HG02571 (cell line): ENCODE measurements at regions not wholly inside any gene's neighbourhood (a gene's known extent, or its start where the extent isn't known, plus 50 kb on each side); places are given as distances from the start of the nearest gene placed in this dataset.

ENCODE experiments used
- ATAC-seq: cut with Tn5 transposase; IDR thresholded peaks from one replicate; pipeline ENCODE4 v1.9.1; 2021; ENCODE audit warnings: mild to moderate bottlenecking, moderate library complexity; ENCODE audit not compliant: unreplicated experiment

DNA sequence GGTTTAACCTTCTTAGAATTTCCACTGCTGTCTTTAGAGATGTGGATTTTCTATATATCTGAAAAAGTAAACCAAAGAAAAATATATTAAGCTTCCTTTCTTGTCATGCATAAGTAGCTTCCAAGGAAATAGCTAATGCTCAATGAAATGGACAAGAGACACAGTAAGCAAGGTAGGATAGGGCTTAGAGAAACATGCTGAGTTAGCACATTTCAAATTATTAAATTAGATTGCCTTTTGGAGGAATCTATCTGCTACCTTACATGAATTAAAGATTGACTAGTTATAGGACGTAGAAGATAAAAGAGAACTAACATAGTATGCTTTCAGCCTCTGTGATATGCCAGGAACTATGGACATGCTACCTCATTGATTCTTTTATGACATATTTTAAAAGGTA is 824.6 kb downstream of the TUSC7 start:
- ATAC-seq, result no peak

DNA sequence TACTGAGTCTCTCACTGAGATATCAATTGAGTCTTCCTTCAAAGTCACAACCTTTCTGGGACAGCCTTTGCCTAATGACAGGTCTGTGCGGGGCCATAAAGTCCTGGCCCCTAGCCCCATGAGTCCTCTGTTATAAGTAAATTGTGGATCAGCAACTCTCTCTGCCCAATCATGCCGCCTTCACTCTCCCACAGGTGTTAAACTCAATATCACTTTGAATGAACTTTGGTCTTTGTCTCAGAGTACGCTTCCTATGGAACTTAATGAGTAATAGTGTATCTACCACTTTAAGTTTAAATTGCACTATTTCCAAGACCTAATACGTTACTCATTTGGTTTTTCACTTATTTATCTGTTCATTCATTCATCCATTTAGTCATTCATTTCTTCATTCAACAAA is 826.4 kb downstream of the TUSC7 start:
- ATAC-seq, result no peak

DNA sequence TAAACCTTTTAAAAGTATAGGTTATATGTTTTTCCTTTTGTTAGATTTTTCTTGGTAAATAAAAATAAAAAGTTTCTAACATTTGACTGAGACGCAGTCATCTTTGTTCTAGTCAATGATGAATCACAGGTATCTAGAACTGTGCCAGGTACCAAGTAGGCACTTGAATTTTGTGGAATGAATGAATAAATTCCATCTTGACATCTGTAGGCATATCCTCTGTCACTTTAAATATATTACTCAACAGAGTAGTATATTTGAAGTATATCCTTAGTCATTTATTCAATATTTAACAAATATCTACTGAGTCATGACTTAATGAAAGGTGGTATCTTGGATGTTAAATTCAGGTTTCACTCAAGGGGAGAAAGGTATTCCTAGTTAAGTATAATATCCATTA is 828.4 kb downstream of the TUSC7 start:
- no peak for ATAC-seq

DNA sequence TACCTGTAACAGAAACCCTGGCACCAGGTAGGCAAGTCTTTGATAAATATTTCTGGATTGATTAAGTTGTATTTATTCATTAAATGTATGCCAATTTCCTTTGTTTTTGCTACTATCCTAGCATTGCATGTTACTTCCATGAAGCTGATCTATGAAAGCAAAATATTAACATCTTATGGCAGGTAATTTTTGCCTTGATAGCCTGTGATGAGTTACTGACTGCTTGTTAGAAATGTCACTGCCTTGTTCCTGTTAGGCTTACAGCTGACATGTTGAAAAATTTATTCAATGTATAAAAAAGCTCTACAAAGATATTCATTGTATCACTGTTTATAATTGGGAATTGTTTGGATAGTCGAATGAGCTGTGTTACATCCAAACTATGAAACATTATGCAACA is 830.1 kb downstream of the TUSC7 start:
- no peak for ATAC-seq

DNA sequence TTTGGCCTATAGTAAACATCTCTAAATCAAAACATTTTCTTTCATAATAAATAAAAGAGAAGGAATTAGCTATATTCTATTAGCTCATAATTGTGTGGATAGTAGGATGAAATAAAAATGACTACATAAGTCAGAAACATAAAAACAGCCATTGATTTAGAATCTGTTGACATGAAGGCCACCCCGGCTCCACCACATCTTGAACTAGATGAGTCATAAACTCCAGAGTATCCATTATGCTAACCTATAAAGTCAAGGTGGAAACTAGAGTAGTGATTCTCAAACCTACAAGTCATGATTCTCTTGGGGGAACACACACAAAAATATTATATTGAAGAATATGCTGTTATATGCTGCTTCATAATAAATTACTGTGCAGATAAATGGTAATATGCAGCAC is 831.0 kb downstream of the TUSC7 start:
- no peak for ATAC-seq

DNA sequence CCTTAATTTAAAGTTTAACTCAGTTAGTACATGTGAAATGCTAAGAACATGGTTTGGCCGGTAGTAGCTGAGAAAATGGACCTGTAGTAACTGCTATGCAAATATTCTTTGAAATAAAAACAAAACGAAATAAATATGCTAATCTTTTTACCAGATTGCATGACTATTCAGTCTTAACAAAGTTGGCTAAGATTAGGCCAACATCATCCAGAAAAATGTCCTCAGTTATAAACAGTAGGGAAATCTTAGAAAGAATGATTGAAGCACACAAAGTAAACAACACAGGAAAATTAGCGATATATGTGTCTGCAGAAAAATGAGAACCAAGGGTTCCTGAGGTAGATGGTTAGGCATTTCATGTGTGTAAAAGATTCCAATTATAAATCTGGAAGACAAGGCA is 832.1 kb downstream of the TUSC7 start:
- ATAC-seq, result no peak

DNA sequence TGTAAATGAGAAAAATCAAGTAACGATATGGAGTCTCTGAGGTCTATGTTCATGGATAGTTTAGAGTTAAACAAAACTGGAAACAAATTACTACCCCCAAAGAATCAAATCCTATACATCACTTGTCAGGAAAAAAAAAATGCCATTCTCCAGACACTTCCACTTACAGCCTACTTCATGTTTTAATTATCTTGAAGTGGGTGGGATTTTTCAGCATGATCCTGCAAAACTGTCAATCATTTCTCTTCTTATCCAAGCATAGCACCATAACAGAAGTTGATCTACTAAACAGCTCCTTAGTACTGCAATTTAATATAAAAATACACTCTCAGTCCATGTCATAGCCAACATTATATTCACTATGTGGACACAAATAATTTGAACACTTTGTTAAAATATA is 833.9 kb downstream of the TUSC7 start:
- no peak for ATAC-seq

DNA sequence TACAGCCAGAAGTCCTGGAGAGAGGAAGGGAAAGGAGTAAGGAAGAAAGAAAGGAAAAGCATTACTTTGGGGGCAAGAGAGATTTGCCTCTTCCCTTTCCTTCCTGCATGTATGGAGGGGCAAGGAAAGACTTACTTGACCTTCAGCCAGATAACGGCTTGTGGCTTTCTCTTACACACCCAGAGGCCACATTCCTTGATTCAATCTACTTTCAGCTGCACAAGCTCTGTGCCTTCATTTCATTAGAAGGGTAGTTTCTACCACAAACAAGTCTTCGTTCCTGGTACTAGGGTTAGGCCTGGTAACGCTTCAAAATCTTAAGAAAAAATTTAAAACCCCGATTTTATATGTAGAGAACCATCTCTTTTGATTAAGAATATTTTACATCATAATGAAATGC is 835.9 kb downstream of the TUSC7 start:
- ATAC-seq, result no peak

DNA sequence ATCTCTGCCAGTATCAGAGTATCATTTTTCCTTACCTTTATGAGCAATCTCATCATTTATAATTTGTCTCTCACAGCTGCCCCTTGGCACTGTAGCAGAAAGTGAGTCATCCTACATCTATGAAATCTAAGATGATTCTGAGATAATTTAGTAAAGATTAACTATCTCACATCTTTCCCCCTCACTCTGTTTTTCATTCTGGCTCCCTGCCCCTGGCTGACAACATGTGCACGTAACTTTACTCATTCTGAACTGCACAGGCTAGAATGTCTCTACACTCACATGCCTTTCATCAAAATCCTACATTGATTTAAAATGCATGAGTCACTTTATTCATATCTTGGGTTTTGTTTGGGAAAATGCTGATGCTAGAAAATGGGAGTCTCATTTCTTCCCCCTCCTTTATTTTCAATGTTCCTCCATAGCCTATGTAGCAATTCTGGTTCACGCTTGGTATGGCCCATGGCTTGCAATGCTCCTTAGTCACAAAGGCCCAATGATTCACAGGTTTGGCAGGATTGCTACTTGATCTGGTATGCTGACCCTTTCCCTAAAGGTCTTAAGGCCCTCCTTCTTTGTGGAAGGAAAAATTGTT is 838.5 kb downstream of the TUSC7 start:
- ATAC-seq, result no peak

DNA sequence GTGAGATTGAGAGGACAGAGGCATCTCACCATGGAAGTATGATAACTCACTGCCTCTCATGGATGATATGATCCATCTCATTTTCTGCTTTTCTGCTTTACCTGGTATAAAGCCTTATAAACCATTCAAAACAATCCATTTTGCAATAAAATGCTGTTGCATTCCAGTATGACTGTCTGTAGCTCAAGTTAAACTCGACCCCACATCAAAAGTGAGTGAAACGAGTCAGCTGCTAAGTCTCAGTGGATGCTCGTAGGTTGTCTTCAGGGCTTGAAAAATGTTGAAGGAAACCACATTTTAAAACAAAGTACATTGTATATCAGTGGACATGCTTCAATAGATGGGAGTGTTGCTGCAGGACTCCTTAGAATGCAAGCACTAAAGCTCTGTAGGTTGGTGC is 839.0 kb downstream of the TUSC7 start:
- no peak for ATAC-seq

DNA sequence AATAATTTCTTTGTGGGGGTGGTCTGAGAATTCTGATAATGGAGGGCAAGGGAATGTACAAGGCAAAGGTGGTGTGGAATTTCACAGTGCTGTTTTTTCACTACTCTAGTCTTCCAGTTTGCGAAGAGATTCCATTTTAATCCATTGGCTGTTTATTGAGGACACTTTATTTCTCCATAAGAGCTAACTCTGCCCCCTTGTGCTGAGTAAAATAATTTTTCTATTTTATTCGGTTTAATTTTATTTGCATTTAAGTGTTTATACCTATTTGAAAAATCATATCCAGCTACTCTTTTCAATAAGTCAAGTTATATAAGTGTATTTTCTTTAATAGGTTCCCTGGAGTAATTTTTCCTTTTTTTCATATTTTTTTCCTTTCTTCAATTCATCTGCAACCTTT is 840.1 kb downstream of the TUSC7 start:
- no peak for ATAC-seq

DNA sequence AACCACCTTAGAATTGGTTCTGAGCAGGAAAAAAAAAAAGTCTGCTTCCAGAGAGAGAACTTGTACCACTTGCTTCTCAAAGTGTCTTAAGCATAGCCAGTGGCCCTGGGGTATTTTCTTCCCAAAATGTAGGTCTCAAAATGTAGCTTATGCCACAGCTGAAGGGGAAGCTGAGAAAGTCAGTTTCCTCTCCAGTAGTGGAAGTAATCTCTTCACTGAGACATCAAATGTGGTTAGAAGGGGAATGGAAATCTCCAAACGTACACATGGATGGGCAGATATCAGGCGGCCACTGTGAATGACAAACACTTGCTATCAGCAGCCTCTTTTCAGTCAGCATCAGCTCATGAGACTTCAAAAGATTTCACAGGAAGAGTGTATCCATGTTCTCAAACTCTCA is 841.2 kb downstream of the TUSC7 start:
- ATAC-seq, result no peak

DNA sequence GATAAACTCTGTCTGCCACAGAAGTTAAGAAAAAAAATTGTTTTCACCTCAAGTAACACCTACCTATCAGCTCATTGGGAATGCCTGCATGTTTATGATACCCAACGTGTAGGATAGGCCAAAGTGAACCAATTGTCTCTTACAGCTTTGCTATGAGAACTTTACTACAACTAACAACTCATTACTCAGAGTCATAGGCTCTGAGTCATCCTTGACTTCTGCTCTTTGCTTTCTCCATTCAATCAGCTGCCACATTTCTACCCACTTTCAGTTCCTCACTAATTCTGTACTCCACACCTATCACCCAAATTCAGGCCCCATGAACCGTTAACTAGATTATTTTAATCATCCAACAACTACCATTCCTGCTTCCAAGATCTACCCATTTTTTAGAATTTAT is 843.9 kb downstream of the TUSC7 start:
- ATAC-seq, result peak; percentile 80

DNA sequence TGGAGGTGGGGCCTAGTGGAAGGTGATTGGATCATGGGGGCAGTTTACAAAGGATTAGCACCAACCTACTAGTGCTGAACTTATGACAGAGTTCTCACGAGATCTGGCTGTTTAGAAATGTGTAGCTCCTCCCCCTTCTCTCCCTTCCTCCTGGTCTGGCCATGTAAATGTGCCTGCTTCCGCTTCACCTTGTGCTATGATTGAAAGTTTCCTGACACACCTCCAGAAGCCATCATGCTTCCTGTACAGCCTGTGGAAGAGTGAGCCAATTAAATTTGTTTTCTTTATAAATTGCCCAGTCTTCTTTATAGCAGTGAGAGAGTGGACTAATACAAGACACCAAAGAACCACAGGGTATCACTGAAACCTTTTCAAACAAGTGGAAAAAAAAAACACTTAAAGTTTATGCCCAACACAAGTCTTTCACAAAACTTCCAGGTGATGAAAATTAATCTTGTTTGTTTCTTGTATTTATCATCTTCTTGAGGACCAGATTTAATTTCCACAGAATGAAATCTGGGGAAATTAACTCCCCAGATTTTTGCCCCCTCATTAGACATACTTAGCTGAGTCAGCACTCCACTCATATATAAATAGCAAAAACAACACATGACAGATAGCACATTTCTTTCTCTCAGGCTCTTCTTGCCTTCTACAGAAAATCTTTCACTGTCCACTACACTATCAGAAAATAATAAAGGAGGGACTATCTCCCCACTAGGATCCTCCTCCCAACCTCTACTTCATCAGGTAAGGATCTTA is 847.2 kb downstream of the TUSC7 start:
- ATAC-seq, result no peak

DNA sequence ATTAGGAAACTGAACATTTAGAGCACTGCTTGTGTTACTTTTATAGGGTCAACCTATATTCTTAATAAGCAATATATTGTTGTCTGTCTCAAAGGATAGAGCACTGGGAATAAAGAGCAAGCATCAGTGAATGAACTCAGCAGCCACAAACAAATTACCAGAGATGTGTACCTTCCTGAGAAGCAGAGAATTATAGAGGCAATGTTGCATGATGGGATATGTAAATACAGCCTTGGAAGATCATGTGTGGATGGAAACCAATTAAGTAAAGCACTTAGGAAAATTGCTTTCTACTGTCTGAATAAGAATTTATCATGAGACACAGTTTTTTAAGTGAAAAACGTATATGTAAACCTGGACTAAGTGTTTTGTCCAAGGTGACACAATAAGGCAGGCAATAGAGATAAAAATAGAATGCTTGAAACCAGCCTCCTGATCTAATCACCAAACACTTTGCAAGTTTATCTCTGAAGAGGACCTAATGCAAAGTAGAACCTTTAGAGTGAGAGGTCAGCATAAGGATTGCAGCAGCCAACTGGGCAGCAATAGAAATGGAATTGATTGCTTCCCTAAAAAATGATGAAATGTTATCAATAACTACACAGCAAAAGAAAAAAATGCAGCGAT is 848.0 kb downstream of the TUSC7 start:
- ATAC-seq, result no peak

DNA sequence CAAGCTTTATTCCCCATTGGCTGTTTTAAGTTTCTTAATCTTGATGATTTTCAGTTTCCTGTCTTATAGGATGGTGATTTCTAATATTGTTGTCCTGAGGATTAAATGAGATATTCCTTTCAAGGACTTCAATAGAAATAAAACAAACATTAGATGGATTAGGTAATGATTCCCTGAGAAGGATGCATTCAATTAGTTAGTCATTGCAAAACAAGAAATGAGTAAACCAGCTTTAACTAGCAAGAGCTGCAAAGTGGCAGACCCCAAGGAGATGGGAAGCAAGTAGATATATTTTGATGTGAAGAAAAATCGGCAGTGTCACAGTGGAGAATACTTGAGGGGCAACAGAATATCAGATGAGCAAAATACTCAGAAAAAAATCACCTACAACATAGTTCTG is 849.1 kb downstream of the TUSC7 start:
- ATAC-seq, result no peak

DNA sequence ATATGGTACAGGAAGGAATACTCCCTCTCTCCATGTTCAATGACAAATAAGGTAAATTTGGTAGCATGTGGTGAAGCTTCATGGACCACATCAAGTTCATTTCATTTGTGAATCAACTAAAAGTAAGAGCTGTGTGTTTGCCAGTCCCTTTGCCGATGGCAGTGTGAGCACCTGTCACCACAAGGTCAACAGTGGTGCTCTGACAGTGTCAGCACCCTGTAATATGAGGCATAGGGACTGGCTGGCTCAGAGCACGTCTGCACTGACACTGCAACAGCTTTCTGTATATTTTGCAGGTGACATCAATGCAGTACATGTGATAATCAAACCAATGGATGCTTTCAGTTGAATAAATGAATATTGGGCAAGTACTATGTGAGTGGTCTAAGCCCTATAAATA is 852.4 kb downstream of the TUSC7 start:
- ATAC-seq, result no peak

DNA sequence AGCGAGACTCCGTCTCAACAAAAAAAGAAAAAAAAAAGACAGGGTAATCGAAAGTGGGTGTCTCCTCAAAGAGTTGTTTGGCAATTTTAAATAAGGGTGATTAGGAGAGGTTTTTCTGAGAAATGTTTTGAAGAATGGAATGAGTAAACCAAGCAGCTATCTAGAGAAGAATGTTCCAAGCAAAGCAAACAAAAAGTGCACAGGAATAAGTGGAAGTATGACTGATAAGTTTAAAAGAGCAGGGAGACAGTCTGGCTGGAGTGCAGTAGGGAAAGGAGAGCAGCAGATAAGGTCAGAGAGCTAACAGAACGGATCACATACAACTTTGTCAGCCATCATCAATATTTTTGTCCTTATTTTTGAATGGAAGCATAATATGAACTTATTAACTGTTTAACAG is 853.5 kb downstream of the TUSC7 start:
- ATAC-seq, result no peak

DNA sequence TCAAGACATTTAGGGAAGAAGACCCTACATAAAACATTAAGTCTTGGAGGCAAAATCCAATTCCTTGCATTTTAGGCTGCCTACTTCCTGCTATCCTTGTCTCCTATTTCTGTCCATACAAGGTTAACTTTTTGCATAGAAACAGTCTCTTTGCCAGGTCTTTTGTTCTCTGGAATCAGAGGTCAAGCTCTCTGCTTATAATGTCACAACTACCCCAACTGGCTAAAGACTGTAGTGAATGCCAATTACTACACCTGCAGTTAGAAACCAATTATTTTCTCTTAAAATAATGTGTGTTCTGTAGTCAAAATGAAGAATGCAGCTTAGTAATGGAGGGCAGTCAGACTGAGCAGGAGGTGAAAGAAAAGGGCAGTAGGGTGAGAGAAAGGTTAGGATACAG is 856.2 kb downstream of the TUSC7 start:
- no peak for ATAC-seq

DNA sequence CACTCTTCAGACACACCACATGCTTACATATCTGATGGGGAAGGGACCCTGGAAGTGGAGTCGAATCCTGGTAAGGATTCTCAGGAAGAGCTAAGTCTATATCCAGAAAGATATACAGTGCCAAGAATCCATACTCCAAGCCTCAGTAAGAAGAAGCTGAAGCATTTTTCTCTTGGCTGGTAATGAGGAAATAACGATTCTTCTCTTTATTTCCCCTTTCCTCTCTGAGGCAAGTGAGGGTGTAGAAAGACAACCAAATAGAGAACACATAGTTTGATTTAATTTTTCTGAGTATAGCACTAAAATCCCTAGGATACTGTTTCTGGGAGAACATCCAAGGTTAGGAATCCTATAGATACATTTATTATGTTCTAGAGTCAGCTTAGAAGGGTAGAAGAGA is 857.3 kb downstream of the TUSC7 start:
- ATAC-seq, result no peak

DNA sequence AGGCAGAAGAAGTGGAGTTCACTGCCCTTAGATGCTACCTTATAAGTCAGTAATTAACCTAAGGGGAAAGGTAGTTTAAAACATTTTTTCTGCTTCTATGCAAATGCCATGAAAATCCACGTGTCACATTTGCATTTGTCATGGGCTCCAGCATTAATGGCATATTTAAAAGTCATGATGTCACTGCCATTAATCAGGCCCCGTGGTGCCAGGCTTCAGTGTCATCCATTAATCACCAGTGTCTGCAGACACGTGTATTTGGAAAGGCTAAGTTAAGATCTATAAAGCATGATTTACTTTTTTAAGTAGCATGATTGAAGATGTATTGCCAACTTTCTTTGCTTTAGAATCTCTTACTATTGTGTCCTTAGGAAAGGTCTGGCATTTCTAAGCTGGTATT is 857.8 kb downstream of the TUSC7 start:
- no peak for ATAC-seq

DNA sequence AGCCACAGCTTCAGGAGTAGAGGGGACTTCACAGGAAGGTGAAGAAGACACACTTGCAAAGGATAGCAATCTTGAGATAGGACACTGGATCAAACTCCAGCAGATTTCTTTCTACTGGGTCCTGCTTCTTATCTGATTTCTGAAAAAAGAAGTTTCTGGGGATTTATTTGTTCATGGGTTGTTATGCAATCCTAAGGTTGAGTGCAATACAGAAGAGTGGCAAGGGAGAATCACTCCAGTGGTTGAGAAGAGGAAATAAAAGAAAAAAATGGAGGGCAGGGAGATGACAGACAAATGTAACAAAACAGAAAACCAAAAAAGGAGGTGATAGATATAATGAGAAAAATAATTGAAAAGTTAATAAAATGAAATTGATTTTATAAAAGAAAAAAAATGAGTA is 858.3 kb downstream of the TUSC7 start:
- no peak for ATAC-seq

DNA sequence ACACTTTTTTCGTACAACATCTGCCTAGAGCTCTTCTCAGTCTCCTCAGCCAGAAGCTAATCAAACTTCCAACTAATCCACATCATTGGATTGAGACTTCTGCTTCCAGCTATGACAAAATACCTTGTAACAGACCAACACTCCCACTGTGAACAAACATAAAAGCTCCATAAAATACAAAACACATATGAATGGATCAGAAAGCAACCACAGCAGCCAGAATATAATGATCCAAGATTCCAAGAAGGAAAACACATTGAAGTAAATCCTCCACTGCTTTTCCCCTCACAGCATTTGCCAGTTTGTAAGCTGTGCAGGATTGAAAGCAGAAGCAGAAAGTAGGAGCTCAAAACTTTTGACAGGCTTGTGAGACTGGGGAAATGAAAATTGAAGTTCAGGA is 863.2 kb downstream of the TUSC7 start:
- no peak for ATAC-seq
